Upper lobe of left lung (tissue), 6 donors: ENCODE measurements at regions not wholly inside any gene's neighbourhood (a gene's known extent, or its start where the extent isn't known, plus 50 kb on each side); places are given as distances from the start of the nearest gene placed in this dataset.

Source experiments
- ATAC-seq, 2 donors: fragments of 200-7000 bp; cut with Tn5 transposase; one replicate each; pipeline ENCODE4 v1.9.1; 2022; ENCODE audit warnings: mild to moderate bottlenecking in 2 of 2, moderate library complexity in 2 of 2; ENCODE audit not compliant: low FRiP score in 2 of 2
- DNase-seq, 2 donors: peaks; one replicate each; pipeline ENCODE4 v3.0.0-alpha.2; 2019 to 2020
- H3K27ac ChIP-seq, 4 donors: fragments of 200-600 bp; sonication (generic); one replicate each; pipeline ENCODE4 v1.5.1; 2016 to 2019
- H3K27me3 ChIP-seq, 4 donors: fragments of 200-600 bp; sonication (generic); one replicate each; pipeline ENCODE4 v1.5.1; 2017 to 2019
- H3K36me3 ChIP-seq, 4 donors: fragments of 200-600 bp; sonication (generic); one replicate each; pipeline ENCODE4 v1.5.1; 2016 to 2019
- H3K4me1 ChIP-seq, 4 donors: fragments of 200-600 bp; sonication (generic); one replicate each; pipeline ENCODE4 v1.5.1; 2018 to 2019
- H3K4me3 ChIP-seq, 4 donors: fragments of 200-600 bp; sonication (generic); one replicate each; pipeline ENCODE4 v1.5.1; 2017 to 2019; ENCODE audit warnings: mild to moderate bottlenecking in 2 of 4, moderate library complexity in 1 of 4
- H3K9me3 ChIP-seq, 4 donors: fragments of 200-600 bp; sonication (generic); one replicate each; pipeline ENCODE4 v1.5.1; 2018 to 2019
- CTCF ChIP-seq, 6 experiments: fragments of 450-650 bp in 4 of 6; fragments of 200-600 bp in 2 of 6; sonication (generic) in 2 of 6; IDR thresholded peaks; one replicate each; pipeline ENCODE4 v1.5.1; 2016 to 2019; ENCODE audit warnings: antibody characterized with exemption in 6 of 6
- EP300 ChIP-seq, 4 donors: sonication (generic); formaldehyde crosslinking; IDR thresholded peaks; one replicate each; pipeline ENCODE4 v1.5.1; 2017; ENCODE audit warnings: antibody characterized with exemption in 4 of 4, control low read depth in 2 of 4
- POLR2A ChIP-seq, 4 donors: fragments of 450-650 bp; IDR thresholded peaks; one replicate each; pipeline ENCODE4 v1.5.1; 2016 to 2017; ENCODE audit warnings: antibody characterized with exemption in 4 of 4, mild to moderate bottlenecking in 2 of 4
- POLR2AphosphoS5 ChIP-seq, 2 donors: sonication (generic); formaldehyde crosslinking; IDR thresholded peaks; one replicate each; pipeline ENCODE4 v1.5.1; 2017; ENCODE audit warnings: antibody characterized with exemption in 2 of 2
- WGBS, 2 donors: methylation state at CpG; one replicate each; pipeline ENCODE4 v1.1.5; 2017 to 2018; 5-methylcytosine and 5-hydroxymethylcytosine counted together
- donor health status: DM: no; HTN: no; CAD: no; lungs with moderate emphysema.
- donor health status: DM: no; HTN: yes; CAD: no; lungs with severe emphysema.

DNA sequence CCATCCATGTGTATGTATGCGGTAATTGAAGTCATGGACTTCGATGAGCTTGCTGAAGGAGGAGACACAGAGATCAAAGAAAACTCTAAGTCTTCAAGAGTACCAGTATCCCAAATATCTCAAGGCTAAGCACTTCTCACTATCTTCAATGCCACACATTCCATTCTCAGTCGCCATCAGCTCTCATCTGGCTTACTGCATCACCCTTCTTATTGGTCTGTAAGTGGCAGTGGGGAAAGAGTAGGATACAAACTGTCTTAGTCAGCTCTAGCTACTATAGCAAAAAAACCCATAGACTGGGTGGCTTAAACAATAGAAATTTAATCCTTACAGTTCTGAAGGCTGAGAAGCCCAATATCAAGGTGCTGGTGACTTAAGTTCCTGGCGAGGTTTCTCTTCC, 218.7 kb downstream of the POSTN start:
- DNase-seq (no peak), ATAC-seq (no peak)
- no peak overlapping the region for H3K27ac ChIP-seq
- WGBS, 2 donors = 83 to 84% methylated on average over 4 of the region's 4 CpGs
- H3K4me3 ChIP-seq = no peak overlapping the region
- H3K27me3 ChIP-seq = no peaks in the 10 kb centered on the region
- TF ChIP-seq CTCF (IDR thresholded peaks at IDR 0.05) (no peak), EP300 (IDR thresholded peaks at IDR 0.05) (no peak), POLR2AphosphoS5 (IDR thresholded peaks at IDR 0.05) (no peak), POLR2A (IDR thresholded peaks at IDR 0.05) (no peak)
- H3K9me3 ChIP-seq = no peaks in the 10 kb centered on the region
- H3K4me1 ChIP-seq = no peaks in the 10 kb centered on the region
- no peaks in the 10 kb centered on the region for H3K36me3 ChIP-seq

GRCh38 chr13:37375724-37376123, 222.8 kb downstream of the POSTN start:
- WGBS, 2 donors = 74 to 86% methylated on average over 3 of the region's 3 CpGs

DNA sequence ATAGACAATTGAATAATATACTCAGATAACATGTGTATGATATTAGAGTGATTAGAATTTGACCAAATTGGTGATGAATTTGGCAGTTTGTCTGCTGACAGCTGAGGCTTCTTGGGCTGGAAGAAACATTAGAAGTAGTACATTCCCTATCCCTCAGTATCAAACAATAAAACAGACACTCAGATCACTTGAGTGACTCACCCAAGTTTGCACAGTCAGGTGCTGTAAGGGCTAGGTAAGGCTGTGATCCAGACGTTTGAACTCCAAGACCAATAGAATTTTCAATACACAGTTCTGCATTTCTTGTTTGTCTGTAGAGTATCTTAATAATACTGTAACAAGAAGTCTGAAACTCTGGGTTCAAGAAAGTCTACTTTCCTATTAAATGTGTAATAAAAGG, 223.5 kb downstream of the POSTN start:
- H3K27me3 ChIP-seq = no peaks in the 10 kb centered on the region
- H3K4me3 ChIP-seq = no peak overlapping the region
- no peak overlapping the region for H3K27ac ChIP-seq
- ATAC-seq (no peak), DNase-seq (no peak)
- H3K4me1 ChIP-seq = no peaks in the 10 kb centered on the region
- no peaks in the 10 kb centered on the region for H3K9me3 ChIP-seq
- 70 to 80% methylated on average over 1 of the region's 1 CpG for WGBS, 2 donors
- no peak for TF ChIP-seq POLR2A (IDR thresholded peaks at IDR 0.05)
- no peak for TF ChIP-seq CTCF (IDR thresholded peaks at IDR 0.05)
- TF ChIP-seq EP300 (IDR thresholded peaks at IDR 0.05) = no peak
- no peak for TF ChIP-seq POLR2AphosphoS5 (IDR thresholded peaks at IDR 0.05)
- H3K36me3 ChIP-seq = no peaks in the 10 kb centered on the region

More at GRCh38 chr13:37375724-37376123, 222.8 kb downstream of the POSTN start:
- DNase-seq (no peak), ATAC-seq (no peak)
- Histone ChIP-seq H3K36me3 (no peaks in the 10 kb centered on the region), H3K27me3 (no peaks in the 10 kb centered on the region), H3K9me3 (no peaks in the 10 kb centered on the region), H3K27ac (no peak overlapping the region), H3K4me3 (no peak overlapping the region), H3K4me1 (no peaks in the 10 kb centered on the region)
- TF ChIP-seq POLR2A (IDR thresholded peaks at IDR 0.05) (no peak), EP300 (IDR thresholded peaks at IDR 0.05) (no peak), POLR2AphosphoS5 (IDR thresholded peaks at IDR 0.05) (no peak), CTCF (IDR thresholded peaks at IDR 0.05) (no peak)

- H3K9me3 ChIP-seq = no peaks in the 10 kb centered on the region
- H3K27me3 ChIP-seq = no peaks in the 10 kb centered on the region
- ATAC-seq (no peak), DNase-seq (no peak)
- no peak for TF ChIP-seq CTCF (IDR thresholded peaks at IDR 0.05)
- TF ChIP-seq POLR2A (IDR thresholded peaks at IDR 0.05) = no peak
- no peak for TF ChIP-seq EP300 (IDR thresholded peaks at IDR 0.05)
- no peak for TF ChIP-seq POLR2AphosphoS5 (IDR thresholded peaks at IDR 0.05)
- no peaks in the 10 kb centered on the region for H3K36me3 ChIP-seq
- H3K4me1 ChIP-seq = no peaks in the 10 kb centered on the region
- H3K27ac ChIP-seq = no peak overlapping the region
- 39 to 65% methylated on average over 4 of the region's 4 CpGs for WGBS, 2 donors
- H3K4me3 ChIP-seq = no peak overlapping the region
Measured at GRCh38 chr13:37369616-37370015, 229.0 kb downstream of the POSTN start.

- ATAC-seq (no peak), DNase-seq (no peak)
- no peaks in the 10 kb centered on the region for H3K36me3 ChIP-seq
- no peaks in the 10 kb centered on the region for H3K9me3 ChIP-seq
- H3K4me3 ChIP-seq = no peak overlapping the region
- no peak for TF ChIP-seq POLR2A (IDR thresholded peaks at IDR 0.05)
- TF ChIP-seq CTCF (IDR thresholded peaks at IDR 0.05) = no peak
- TF ChIP-seq POLR2AphosphoS5 (IDR thresholded peaks at IDR 0.05) = no peak
- no peak for TF ChIP-seq EP300 (IDR thresholded peaks at IDR 0.05)
- H3K27me3 ChIP-seq = no peaks in the 10 kb centered on the region
- no peak overlapping the region for H3K27ac ChIP-seq
- H3K4me1 ChIP-seq = no peaks in the 10 kb centered on the region
- 74 to 76% methylated on average over 4 of the region's 4 CpGs for WGBS, 2 donors
Measured at GRCh38 chr13:37368501-37368900, 230.1 kb downstream of the POSTN start.
